HL-60/S4 (cell line): ENCODE measurements at regions not wholly inside any gene's neighbourhood (a gene's known extent, or its start where the extent isn't known, plus 50 kb on each side); places are given as distances from the start of the nearest gene placed in this dataset.

ENCODE experiments used
- in situ Hi-C: fragments of 300-500 bp; cut with MboI; formaldehyde crosslinking; loops from 2 replicates; pipeline ENCODE4 v1.14.3; 2022; ENCODE audit warnings: low sequenced_read_pairs

GRCh38 chr15:95267481-95267880 is 1036.1 kb downstream of the MCTP2 start:
- in situ Hi-C loops: loop anchor here (25.0 kb wide), 1 partner anchor 1970 kb away; no protein-coding TSS in a partner anchor

DNA sequence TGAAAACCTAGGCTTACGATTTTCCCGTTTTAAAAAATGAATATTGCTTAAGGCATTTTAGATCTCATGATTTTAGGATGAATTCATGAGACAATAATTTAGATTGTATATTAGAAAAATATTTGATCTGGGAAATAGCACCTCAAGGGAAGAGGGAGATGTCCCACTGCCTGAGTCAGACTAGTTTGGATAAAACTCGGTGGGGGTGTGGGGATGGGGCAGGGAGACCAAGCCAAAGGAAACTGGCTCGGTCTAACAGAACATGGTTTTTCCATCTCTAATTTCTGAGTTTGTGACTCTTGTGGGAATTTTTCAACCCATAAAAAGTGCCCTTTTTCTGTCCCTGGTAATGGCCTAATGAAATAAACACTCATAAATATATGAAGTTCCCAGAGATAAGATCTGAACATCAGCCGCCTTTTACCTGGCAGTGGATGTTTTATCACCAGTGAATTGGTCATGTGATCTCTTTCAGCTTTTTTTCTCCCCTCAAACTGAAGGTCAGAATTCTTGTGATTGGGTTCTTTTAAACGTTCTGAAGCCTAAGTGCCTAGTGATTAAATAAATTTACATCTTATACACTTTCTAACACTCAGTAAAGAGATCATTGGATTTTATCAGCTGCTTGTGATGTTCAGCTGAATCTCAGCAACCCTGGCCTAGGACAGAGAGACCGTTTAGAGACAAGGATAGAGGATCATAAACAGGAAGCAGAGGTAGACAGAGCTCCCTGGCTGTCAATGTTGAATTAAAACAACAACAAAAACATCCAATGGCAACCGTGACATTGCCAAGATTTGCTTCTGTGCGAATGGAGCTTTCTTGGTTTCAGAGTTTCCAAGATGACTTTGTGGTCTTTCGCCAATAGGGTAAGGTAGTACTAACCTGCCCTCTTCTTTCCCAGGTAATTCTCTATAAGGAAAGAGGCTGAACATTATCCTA is 1038.2 kb downstream of the MCTP2 start:
- in situ Hi-C loops: loop anchor here (25.0 kb wide), 1 partner anchor 1968 kb away; no protein-coding TSS in a partner anchor

GRCh38 chr15:95274101-95274500 is 1042.7 kb downstream of the MCTP2 start:
- in situ Hi-C loops: loop anchor here (25.0 kb wide), 1 partner anchor 1963 kb away; no protein-coding TSS in a partner anchor

GRCh38 chr15:95277266-95277665 is 1045.9 kb downstream of the MCTP2 start:
- in situ Hi-C loops: loop anchor here (25.0 kb wide), 2 partner anchors 1060 to 1310 kb away; partner anchors contain the start of gene NR2F2

DNA sequence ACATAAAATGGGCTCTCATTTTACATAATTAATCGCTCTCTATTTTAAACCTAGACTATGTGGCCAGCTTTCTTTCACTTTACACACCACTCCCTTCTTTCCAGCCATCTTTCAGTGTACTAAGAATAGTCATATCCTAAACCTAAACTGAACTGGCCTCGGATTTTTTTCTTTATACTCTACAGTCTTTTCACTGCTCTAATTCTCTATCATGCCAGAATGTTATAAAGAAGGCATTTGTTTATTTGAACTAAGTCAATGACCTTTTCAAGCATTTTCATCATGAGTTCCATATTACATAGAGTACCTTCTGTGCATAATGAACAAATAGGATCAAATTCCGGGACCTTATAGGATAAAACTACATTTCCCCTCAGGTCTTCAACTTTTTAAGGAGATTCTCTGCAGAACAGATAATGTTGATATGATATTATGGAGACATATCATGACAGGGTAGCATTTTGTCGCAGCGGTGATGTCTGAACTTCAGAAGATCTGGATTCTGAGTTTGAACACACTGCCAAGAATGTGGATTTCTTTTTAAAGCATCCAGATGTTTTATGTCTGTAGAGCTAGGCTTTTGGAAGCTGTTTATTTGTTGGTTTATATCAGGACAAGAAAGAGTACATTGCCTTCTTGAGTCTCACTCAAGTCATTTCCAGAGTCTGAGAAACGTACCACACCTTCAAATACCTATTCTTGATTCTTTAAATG is 1047.3 kb downstream of the MCTP2 start:
- in situ Hi-C loops: loop anchor here (25.0 kb wide), 2 partner anchors 1059 to 1309 kb away; partner anchors contain the start of gene NR2F2

DNA sequence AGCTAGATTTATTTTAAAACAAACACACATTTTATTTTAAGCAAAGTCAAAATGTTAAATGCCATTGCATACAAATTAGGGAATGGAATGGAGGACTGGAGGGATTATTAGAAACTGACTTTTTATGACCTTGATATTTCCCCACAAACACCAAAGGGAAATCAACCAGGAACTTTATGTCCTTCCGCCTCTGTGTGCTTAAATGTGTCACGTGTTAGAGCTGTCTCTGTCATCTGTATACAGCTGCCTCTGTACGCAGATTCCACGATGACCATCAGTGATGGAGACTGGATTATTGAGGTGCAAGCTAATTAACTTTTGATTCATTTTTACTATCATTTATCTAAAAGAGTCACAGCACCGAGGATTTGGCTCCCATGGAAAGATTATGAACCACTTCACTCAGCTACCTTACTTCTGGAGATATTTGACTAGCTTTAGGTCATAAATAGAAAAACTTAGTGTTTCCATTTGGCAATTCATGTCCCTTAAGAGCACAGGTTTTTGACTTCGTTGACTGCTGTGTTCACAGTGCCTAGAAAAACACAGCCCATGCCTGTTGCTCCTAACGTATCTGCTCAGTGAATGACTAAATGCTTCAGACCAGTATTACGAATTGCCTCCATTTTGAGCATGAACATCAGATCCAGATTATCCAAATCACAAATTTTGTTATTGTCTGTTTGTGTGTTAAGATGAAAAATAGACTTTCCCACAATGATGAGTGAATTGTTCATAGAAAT is 1048.1 kb downstream of the MCTP2 start:
- in situ Hi-C loops: loop anchor here (25.0 kb wide), 2 partner anchors 1058 to 1308 kb away; partner anchors contain the start of gene NR2F2

- in situ Hi-C loops: loop anchor here (25.0 kb wide), 2 partner anchors 1057 to 1307 kb away; partner anchors contain the start of gene NR2F2
These were observed 1049.3 kb downstream of the MCTP2 start for GRCh38 chr15:95280711-95281110.

DNA sequence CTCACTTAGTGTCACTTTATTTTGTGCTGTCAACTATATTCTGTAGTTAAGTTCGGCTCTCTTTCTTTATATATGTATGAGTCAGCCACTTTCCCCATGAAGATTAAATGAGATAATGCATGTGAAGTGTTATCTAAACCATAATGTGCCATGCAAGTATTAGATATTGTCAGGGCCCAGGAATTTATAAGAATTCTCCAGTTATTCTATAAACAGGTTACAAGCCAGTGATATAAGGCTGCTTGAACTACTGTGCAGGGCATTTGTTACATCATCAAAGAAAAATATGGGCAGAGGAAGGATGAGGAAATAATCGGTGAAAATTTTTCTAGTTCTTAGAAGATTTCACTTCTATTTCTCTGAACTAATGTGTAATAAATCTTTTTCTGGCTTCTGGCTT is 1049.0 kb upstream of the NR2F2 start:
- in situ Hi-C loops: loop anchor here (25.0 kb wide), 2 partner anchors 1056 to 1306 kb away; partner anchors contain the start of gene NR2F2

DNA sequence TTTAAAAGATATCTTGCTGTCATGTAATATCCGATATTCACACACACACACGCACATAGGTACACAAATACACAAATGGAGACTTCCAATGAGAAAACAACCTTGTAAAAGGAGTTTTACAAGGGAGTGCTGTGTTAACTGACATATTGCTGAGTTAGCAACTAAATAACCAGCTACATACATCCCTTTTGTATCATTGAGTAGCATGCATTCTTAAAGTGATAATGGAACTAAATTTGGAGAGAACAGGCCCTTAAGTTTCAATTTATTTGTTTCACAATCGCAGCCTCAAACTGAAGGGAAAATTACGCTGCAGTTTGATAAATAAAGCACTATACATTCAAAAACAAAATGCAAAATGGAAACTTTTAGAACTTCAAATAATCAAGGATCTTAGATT is 1046.0 kb upstream of the NR2F2 start:
- in situ Hi-C loops: loop anchor here (25.0 kb wide), 2 partner anchors 1053 to 1303 kb away; partner anchors contain the start of gene NR2F2

DNA sequence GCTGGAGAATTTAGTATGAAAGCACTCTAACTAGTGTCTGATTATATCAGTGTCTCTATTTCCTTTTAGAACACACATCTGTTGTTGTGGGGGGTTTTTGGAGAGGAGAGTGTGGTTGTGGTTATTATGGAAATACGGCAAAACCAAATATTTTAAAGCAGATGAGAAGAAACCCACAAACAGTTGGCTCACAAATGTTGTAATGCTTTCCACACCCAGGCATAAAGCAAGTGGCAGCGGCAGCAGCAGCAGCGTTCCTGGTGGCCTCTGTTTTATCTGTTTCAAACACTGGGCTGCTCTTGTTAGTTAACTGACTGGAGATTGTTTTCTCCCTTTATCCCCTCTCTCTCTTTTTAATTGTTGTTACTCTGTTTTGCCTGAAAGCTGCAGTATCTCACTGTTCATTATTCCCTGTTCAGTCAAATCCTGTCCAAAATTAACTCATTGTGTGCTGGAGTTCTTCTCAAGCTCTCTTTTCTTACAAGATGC is 1045.5 kb upstream of the NR2F2 start:
- in situ Hi-C loops: loop anchor here (25.0 kb wide), 2 partner anchors 1052 to 1302 kb away; partner anchors contain the start of gene NR2F2

- in situ Hi-C loops: loop anchor here (25.0 kb wide), 2 partner anchors 1051 to 1301 kb away; partner anchors contain the start of gene NR2F2
These were observed 1044.1 kb upstream of the NR2F2 start for GRCh38 chr15:95286352-95286880.

DNA sequence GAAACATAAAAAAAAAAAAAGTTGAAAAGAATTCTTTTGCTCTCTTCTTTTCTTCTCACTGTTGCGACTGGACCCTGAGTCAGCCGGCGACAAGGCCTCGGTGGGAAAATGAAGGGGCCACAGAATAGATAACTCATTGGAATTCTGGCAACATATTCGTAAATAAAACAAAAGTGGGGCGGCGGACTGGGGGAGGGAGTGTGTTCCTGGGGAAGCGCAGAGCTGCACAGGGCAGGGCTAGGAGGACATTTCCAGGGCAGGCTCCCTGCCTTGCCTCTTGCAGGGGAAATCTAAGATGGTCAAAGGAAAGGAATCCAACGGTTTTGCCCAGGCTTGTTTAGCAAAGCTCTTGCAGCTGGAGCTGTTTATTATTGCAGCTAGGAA is 1042.8 kb upstream of the NR2F2 start:
- in situ Hi-C loops: loop anchor here (25.0 kb wide), 2 partner anchors 1050 to 1300 kb away; partner anchors contain the start of gene NR2F2

- in situ Hi-C loops: loop anchor here (25.0 kb wide), 2 partner anchors 1049 to 1299 kb away; partner anchors contain the start of gene NR2F2
These were observed 1041.9 kb upstream of the NR2F2 start for GRCh38 chr15:95288626-95289025.

GRCh38 chr15:95290176-95290974 is 1040.1 kb upstream of the NR2F2 start:
- in situ Hi-C loops: loop anchor here (25.0 kb wide), 2 partner anchors 1047 to 1297 kb away; partner anchors contain the start of gene NR2F2

DNA sequence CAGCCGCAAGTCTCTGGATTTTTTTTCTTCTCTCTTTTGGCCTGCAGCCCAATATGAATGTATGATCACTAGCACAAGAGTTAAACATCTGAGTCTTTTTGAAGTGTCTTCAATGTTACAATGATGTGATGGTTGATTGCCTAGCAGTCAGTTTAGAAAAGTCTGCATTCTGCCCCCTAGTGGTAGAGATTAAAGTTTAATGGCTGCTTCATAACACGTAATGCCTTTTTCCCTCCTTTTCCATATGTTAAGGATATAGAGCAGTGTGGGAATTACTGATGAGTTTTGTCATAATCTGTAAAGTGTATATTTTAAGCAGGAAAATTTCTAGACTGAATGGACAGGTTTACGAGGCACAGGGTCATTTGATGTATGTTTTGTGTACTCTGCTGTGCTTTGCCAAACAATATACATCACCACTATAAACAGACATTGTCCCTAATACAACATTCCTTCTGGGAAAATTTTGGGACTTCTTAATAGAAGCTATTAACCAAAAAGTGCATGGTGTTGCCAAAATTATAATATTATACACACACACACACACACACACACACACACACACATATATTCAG is 1038.5 kb upstream of the NR2F2 start:
- in situ Hi-C loops: loop anchor here (25.0 kb wide), 2 partner anchors 1045 to 1295 kb away; partner anchors contain the start of gene NR2F2

DNA sequence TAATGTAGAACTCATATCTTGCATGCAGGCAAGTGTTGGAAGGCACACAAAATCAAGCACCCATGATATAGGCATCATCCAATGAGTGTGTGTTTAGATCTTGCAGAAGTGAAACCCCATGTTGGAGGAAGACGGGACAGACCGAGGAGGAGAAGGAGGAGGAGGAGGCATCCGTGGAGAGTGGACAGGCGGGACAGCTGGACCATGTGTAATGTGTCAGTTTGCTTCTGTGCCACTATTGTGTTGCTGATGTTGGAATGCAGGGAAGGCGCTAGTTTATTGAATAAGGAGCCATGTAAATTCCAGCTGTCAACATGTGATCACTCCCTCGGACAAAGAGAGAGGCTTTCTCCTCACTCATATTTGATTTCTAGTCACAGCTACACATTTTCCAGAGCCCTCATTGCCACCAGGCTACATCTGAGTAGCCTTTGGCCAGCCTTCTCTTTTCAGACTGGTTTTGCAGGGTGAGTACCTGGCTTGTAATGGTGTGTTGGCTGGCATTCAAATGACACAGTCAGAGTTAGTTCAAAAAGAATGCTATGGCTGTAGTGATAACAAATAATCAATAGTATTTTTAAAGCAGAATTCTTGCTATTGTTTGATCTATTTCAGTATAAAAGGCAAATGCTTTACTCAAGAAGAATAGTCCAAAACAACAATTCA is 1037.6 kb upstream of the NR2F2 start:
- in situ Hi-C loops: loop anchor here (25.0 kb wide), 2 partner anchors 1044 to 1294 kb away; partner anchors contain the start of gene NR2F2

GRCh38 chr15:95293456-95294031 is 1037.0 kb upstream of the NR2F2 start:
- in situ Hi-C loops: loop anchor here (25.0 kb wide), 2 partner anchors 1044 to 1294 kb away; partner anchors contain the start of gene NR2F2
